CD8-positive, alpha-beta memory T cell (primary cell): ENCODE measurements at regions not wholly inside any gene's neighbourhood (a gene's known extent, or its start where the extent isn't known, plus 50 kb on each side); places are given as distances from the start of the nearest gene placed in this dataset.
"Not testable (repeated sequence)": the region's sequence is repeated elsewhere in the genome, so short reads cannot be mapped to it uniquely, and the experiment has no call there.

Source experiments
- CTCF ChIA-PET: fragments of 350-600 bp; sonication (Branson Sonifier 250); formaldehyde crosslinking; loops from one replicate; lab custom pipeline; 2021; ENCODE audit warnings: antibody characterized with exemption; lab: Charles Lee
- POLR2A ChIA-PET: fragments of 350-600 bp; sonication (Branson Sonifier 250); formaldehyde crosslinking; loops from one replicate; lab custom pipeline; 2021; ENCODE audit warnings: antibody characterized with exemption; lab: Charles Lee
- DNase-seq, 5 donors: peaks; one replicate each; pipeline versions ENCODE4 v3.0.0 to v3.0.0-alpha.2; 2020 to 2022; ENCODE audit warnings: mixed read lengths in 1 of 5
- H3K27ac ChIP-seq: one replicate; pipeline ENCODE4 v1.7.0; 2013; ENCODE audit warnings: low read depth, mild to moderate bottlenecking, low read length, moderate library complexity
- H3K27me3 ChIP-seq: 2 replicates; pipeline ENCODE4 v1.7.0; 2013; ENCODE audit warnings: low read length, mild to moderate bottlenecking; ENCODE audit not compliant: insufficient read depth, poor library complexity, severe bottlenecking
- H3K36me3 ChIP-seq: 2 replicates; pipeline ENCODE4 v1.7.0; 2013; ENCODE audit warnings: mild to moderate bottlenecking, low read length, moderate library complexity; ENCODE audit not compliant: insufficient read depth
- H3K4me1 ChIP-seq: 2 replicates; pipeline ENCODE4 v1.7.0; 2013; ENCODE audit warnings: mild to moderate bottlenecking, low read length, moderate library complexity; ENCODE audit not compliant: insufficient read depth
- H3K4me3 ChIP-seq: 2 replicates; pipeline ENCODE4 v1.7.0; 2013; ENCODE audit warnings: mild to moderate bottlenecking, low read length
- H3K9me3 ChIP-seq: 2 replicates; pipeline ENCODE4 v1.7.0; 2013; ENCODE audit warnings: mild to moderate bottlenecking, low read length
- H3K27ac Mint-ChIP-seq, 8 donors: one replicate each; pipeline ENCODE4 v1.8.0; 2020 to 2021; ENCODE audit warnings: mixed read lengths in 8 of 8, mild to moderate bottlenecking in 6 of 8, inconsistent platforms in 3 of 8, moderate library complexity in 3 of 8
- H3K27me3 Mint-ChIP-seq, 2 donors: one replicate each; pipeline ENCODE4 v1.8.0; 2020 to 2021; ENCODE audit warnings: mixed read lengths in 2 of 2, mild to moderate bottlenecking in 1 of 2, moderate library complexity in 1 of 2
- H3K36me3 Mint-ChIP-seq, 3 donors: one replicate each; pipeline ENCODE4 v1.8.0; 2020 to 2021; ENCODE audit warnings: mixed read lengths in 3 of 3, inconsistent platforms in 1 of 3, mild to moderate bottlenecking in 1 of 3
- H3K4me1 Mint-ChIP-seq, 3 donors: one replicate each; pipeline ENCODE4 v1.8.0; 2020 to 2021; ENCODE audit warnings: mixed read lengths in 3 of 3, inconsistent platforms in 1 of 3, mild to moderate bottlenecking in 1 of 3
- H3K4me3 Mint-ChIP-seq, 7 donors: one replicate each; pipeline ENCODE4 v1.8.0; 2020 to 2021; ENCODE audit warnings: mixed read lengths in 7 of 7, mild to moderate bottlenecking in 6 of 7, moderate library complexity in 4 of 7, inconsistent platforms in 2 of 7
- H3K9me3 Mint-ChIP-seq, 5 donors: one replicate each; pipeline ENCODE4 v1.8.0; 2020 to 2022; ENCODE audit warnings: mixed read lengths in 5 of 5, mild to moderate bottlenecking in 3 of 5, moderate library complexity in 2 of 5, inconsistent platforms in 1 of 5

GRCh38 chr15:84393966-84394365 is 158.4 kb downstream of the GOLGA6L4 start:
- H3K4me1 Mint-ChIP-seq, H3K4me3 Mint-ChIP-seq, H3K36me3 ChIP-seq, H3K36me3 Mint-ChIP-seq, CTCF ChIA-PET, H3K9me3 Mint-ChIP-seq, H3K4me1 ChIP-seq, DNase-seq, H3K27ac ChIP-seq, H3K27me3 ChIP-seq, H3K9me3 ChIP-seq, POLR2A ChIA-PET, H3K4me3 ChIP-seq: not testable (repeated sequence)
- Mint-ChIP-seq H3K27me3 (peaks cover 14 to 29% of the 10 kb centered on the region in 2 donors), H3K27ac (peak overlapping the region in 1 of 8 donors; percentile 48)

DNA sequence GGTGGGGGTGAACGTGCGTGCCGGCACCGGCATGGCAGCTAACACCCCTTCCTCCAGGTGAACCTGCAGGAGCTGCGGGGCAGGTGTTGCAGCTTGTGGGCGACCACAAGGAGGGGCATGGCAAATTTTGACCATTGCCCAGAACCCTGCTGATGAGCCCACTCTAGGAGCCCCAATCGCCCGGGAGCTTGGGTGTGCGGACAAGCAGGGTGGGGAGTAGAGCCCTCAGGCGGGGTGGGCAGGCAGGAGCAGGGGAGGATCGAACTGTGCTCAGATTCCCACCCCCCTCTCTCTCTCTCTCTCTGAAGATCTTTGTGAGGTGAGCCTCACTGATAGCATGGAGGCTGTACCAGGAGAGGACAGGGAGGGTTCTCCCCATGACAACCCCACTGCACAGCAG is 159.8 kb downstream of the GOLGA6L4 start:
- DNase-seq, H3K27ac ChIP-seq, H3K4me1 ChIP-seq, H3K4me3 ChIP-seq, H3K36me3 Mint-ChIP-seq, POLR2A ChIA-PET, H3K9me3 ChIP-seq, H3K9me3 Mint-ChIP-seq, CTCF ChIA-PET, H3K36me3 ChIP-seq, H3K4me1 Mint-ChIP-seq, H3K27me3 ChIP-seq, H3K4me3 Mint-ChIP-seq, H3K27ac Mint-ChIP-seq: not testable (repeated sequence)
- peaks cover 7 to 15% of the 10 kb centered on the region in 2 donors for H3K27me3 Mint-ChIP-seq

DNA sequence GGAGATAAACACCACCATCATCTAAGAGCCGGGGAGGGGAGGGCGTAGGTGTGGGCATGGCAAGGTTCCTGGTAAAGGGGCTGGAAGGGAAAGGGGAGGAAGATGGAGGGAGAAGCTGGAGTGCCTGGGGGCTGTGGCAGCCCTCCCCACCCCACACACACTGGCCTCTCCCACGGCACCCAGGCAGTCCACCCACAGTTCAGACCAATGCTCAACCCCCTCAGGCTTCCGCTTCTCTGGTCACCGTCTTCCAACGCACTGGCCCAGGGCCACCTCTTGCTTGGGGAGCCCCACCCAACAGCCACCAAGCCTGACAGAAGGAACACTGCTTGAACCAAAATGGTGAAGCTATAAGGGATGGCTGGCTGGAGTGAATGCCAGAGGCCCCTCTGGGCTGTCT is 160.3 kb downstream of the GOLGA6L4 start:
- H3K36me3 Mint-ChIP-seq, POLR2A ChIA-PET, DNase-seq, H3K4me1 Mint-ChIP-seq, CTCF ChIA-PET, H3K36me3 ChIP-seq, H3K9me3 Mint-ChIP-seq, H3K9me3 ChIP-seq, H3K27ac ChIP-seq, H3K27ac Mint-ChIP-seq, H3K4me3 ChIP-seq, H3K4me3 Mint-ChIP-seq, H3K27me3 ChIP-seq, H3K4me1 ChIP-seq: not testable (repeated sequence)
- peaks cover 7 to 11% of the 10 kb centered on the region in 2 donors for H3K27me3 Mint-ChIP-seq

- H3K9me3 ChIP-seq: not testable (repeated sequence)
Measured at GRCh38 chr15:84397066-84397465, 161.5 kb downstream of the GOLGA6L4 start.

DNA sequence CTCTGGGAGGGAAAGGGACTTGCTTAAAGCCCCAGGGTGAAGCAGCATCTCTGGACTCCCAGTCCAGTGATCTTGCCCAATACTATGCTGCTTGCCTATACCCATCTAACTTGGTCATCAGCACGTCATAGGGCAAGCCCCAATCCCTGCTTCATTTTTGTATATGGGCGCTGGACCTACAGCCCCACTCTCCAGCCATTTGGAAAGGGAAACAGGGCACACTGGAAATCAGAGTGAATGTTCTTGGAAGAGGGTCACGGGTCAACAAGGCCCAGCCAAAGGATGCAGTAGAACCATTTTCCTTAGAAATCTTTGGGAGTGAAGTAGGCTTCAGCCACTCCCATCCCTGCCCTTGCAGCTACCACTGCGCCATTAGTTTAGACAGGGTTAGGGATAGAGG is 162.5 kb downstream of the GOLGA6L4 start:
- H3K27ac ChIP-seq, POLR2A ChIA-PET, H3K9me3 ChIP-seq, H3K4me1 Mint-ChIP-seq, H3K4me3 Mint-ChIP-seq, CTCF ChIA-PET, H3K27me3 ChIP-seq, H3K36me3 ChIP-seq, H3K9me3 Mint-ChIP-seq, DNase-seq, H3K27ac Mint-ChIP-seq, H3K4me3 ChIP-seq, H3K4me1 ChIP-seq, H3K27me3 Mint-ChIP-seq, H3K36me3 Mint-ChIP-seq: not testable (repeated sequence)

More at GRCh38 chr15:84397066-84397465, 161.5 kb downstream of the GOLGA6L4 start:
- H3K4me3 ChIP-seq, POLR2A ChIA-PET, H3K4me3 Mint-ChIP-seq, H3K27ac ChIP-seq, H3K27ac Mint-ChIP-seq, DNase-seq, H3K4me1 ChIP-seq, H3K27me3 ChIP-seq, H3K9me3 Mint-ChIP-seq, H3K36me3 ChIP-seq, H3K4me1 Mint-ChIP-seq, CTCF ChIA-PET, H3K36me3 Mint-ChIP-seq, H3K27me3 Mint-ChIP-seq: not testable (repeated sequence)

DNA sequence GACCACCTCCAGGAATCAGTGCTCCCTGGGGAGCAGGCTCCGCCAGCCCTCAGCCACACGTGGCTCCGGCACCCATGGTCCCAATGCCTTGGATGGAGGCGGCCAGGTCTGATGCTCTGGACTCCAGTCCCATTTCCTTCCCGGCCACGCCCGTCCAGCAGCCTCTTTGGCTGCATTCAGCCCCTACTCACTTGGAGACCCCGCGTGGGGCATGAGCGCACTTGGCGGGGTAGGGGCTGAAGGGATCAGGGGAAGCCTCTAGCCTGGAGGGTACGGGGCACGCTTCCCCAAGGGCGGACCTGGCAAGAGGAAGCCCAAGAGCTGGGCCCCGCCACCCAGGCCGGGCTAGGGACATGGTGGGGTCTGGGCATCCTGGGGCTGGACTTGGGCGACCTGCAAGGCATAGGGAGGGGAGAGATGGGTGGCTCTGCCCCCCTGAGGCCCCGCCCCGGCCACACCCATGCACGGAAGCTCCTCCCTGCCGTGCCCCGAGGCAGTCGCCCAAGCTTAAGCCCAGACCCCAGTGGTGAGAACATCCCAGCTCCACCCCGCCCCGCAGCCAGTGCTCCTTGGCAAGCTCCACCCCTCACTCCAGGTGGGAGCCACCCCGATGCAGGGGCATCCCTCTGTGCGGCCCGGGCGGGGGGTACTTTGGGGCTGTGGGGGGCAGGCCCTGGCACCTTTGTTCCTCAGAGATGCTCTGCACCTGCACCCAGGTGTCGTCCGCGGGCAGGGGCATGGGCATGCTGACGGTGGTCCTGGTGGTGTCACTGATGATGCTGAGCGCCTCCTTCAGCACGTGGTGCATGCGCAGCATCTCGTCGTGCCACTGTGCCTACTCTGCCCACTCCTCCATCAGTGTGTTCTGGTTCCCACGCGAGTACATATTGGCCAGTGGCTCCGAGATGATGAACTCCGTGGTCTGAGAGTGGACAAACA is 163.5 kb downstream of the GOLGA6L4 start:
- Mint-ChIP-seq H3K9me3 (no peaks in the 10 kb centered on the region), H3K4me3 (no peak overlapping the region), H3K36me3 (no peaks in the 10 kb centered on the region), H3K27me3 (peaks cover 2 to 3% of the 10 kb centered on the region in 2 donors), H3K4me1 (no peaks in the 10 kb centered on the region), H3K27ac (no peak overlapping the region)
- DNase-seq: no peak
- Histone ChIP-seq H3K36me3 (no peaks in the 10 kb centered on the region), H3K27me3 (no peaks in the 10 kb centered on the region), H3K27ac (no peak overlapping the region), H3K9me3 (no peaks in the 10 kb centered on the region), H3K4me1 (no peaks in the 10 kb centered on the region), H3K4me3 (no peak overlapping the region)
- CTCF ChIA-PET: no interaction called here
- POLR2A ChIA-PET: no interaction called here

- no peaks in the 10 kb centered on the region for H3K4me1 Mint-ChIP-seq
- H3K36me3 Mint-ChIP-seq: no peaks in the 10 kb centered on the region
- POLR2A ChIA-PET: no interaction called here
- H3K27ac ChIP-seq: no peak overlapping the region
- no peak overlapping the region for H3K4me3 Mint-ChIP-seq
- no peaks in the 10 kb centered on the region for H3K9me3 Mint-ChIP-seq
- H3K9me3 ChIP-seq: no peaks in the 10 kb centered on the region
- no peak overlapping the region for H3K4me3 ChIP-seq
- no peak overlapping the region for H3K27ac Mint-ChIP-seq
- no peaks in the 10 kb centered on the region for H3K36me3 ChIP-seq
- no peaks in the 10 kb centered on the region for H3K27me3 ChIP-seq
- no peak for DNase-seq
- peaks cover 0 to 3% of the 10 kb centered on the region in 2 donors for H3K27me3 Mint-ChIP-seq
- H3K4me1 ChIP-seq: no peaks in the 10 kb centered on the region
- CTCF ChIA-PET: no interaction called here
Measured at GRCh38 chr15:84400017-84400740, 164.6 kb downstream of the GOLGA6L4 start.

DNA sequence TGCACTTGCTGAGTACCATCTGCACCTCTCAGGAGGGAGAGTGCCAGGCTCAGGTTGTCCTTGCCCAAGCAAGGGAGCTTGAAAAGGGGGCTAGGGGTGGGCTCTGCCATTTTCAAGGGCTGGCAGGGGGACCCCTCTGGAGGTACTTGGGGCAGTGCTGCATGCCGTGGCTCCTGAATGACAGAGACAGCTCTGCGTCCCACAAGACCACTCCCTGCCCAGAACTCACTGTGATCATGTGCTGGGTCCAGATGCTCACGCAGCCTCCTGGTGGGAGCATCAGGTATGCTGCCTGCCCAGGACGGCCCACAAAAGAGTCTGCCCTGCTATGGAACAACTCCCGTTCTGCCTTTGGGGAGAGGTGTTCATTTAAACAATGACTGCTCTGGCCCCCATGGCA is 165.2 kb downstream of the GOLGA6L4 start:
- H3K27ac ChIP-seq: no peak overlapping the region
- H3K36me3 Mint-ChIP-seq: no peaks in the 10 kb centered on the region
- no peaks in the 10 kb centered on the region for H3K9me3 Mint-ChIP-seq

More for the DNA sequence above, 165.2 kb downstream of the GOLGA6L4 start:
- Histone ChIP-seq H3K9me3 (no peaks in the 10 kb centered on the region), H3K27me3 (no peaks in the 10 kb centered on the region), H3K36me3 (no peaks in the 10 kb centered on the region), H3K4me1 (no peaks in the 10 kb centered on the region), H3K4me3 (no peak overlapping the region)
- H3K27ac Mint-ChIP-seq: no peak overlapping the region
- POLR2A ChIA-PET: no interaction called here
- H3K4me3 Mint-ChIP-seq: no peak overlapping the region
- H3K27me3 Mint-ChIP-seq: peaks cover 0 to 3% of the 10 kb centered on the region in 2 donors
- H3K4me1 Mint-ChIP-seq: no peaks in the 10 kb centered on the region
- no peak for DNase-seq
- CTCF ChIA-PET: no interaction called here
